Germinal center (tissue), 1 donor: ENCODE measurements at regions not wholly inside any gene's neighbourhood (a gene's known extent, or its start where the extent isn't known, plus 50 kb on each side); places are given as distances from the start of the nearest gene placed in this dataset.
"Not testable (repeated sequence)": the region's sequence is repeated elsewhere in the genome, so short reads cannot be mapped to it uniquely, and the experiment has no call there.

ENCODE experiments used
- DNase-seq: peaks from one replicate; pipeline ENCODE4 v3.0.0; 2012; ENCODE audit warnings: mixed read lengths, low spot score

DNA sequence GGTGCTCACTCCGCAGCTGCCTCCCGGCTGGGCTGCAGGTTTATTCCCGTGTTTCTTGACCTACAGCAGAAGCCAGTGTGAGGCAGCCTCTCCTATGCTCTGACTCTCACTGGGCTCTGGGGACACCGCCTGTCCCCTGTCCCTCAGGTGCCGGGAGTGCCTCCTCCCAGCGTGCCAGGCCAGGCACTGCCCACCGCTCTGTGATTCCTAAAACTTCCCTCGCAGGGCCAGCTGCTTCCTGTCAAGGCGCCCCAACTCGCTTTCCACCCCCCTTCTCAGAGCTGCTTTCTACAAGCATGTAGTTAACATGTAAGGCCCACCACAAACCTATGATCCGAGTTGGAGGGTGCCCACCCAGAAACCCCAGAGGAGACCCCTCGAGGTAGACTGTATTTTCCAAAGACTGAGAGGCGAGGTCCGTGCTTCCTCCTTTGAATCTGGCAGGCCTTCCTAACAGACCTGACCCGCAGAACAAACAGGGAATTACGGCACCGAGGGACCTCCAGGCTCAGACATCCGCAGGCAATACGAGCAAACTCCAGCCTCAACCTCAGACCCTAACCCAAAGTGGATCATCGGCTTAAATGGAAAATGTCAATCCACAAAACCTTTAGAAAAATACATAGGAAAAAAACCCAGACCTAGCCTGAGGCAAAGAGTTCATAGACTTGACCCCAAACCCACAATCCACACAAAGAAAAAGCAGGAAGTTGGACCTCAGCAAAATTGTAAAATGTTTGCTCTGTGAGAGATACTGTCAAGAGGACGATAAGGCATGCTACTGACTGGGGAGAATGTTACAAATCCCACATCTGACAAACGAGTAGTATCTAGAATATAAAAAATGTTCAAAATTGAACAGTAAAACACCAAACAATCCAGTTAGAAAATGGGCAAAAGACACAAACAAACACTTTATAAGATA, 121.3 kb upstream of the IQSEC1 start:
- DNase-seq: no peak

DNA sequence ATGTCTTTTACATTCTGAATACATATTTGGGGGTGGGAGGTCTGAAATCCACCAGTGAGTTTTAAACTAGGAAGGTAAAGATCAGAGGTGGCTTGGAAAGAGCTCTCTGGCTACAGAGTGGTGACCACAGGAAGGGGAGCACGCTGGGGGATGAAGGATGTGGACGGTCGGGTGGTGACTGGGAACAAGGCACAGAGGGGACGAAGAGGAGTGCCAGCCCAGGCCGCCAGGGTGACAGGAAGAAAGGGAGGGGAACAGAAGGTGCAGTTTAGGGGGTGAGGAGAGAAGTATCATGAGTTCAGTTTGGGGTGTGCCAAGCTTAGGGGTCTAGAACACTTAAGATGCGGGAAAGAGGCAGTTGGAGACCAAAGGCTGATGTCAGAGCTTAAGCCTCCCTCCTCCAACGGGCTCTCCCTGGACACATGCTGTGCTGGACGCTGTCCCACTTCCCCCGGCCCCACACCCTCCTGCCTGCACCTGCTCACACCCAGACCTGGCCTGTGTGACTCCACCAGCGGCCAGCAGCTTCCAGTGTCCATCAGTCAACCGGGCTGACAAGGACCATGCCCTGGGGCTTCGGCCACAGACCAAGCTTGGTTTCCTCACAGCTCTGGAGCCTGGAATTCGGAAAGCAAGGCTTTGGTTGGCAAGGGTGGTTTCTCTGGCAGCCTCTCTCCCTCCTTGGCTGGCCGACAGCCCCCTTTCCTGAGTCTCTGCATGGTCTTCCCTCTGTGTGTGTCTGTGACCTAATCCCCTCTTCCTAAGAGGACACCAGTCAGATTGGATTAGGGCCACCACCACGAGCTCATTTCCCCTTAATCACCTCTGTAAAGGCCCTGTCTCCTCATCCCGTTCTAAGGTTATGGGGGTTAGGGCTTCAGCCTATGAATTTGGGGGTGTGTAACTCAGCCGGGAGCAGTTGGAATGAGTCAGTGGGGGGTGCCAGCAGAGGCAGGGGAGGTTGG, 120.4 kb upstream of the IQSEC1 start:
- no peak for DNase-seq

DNA sequence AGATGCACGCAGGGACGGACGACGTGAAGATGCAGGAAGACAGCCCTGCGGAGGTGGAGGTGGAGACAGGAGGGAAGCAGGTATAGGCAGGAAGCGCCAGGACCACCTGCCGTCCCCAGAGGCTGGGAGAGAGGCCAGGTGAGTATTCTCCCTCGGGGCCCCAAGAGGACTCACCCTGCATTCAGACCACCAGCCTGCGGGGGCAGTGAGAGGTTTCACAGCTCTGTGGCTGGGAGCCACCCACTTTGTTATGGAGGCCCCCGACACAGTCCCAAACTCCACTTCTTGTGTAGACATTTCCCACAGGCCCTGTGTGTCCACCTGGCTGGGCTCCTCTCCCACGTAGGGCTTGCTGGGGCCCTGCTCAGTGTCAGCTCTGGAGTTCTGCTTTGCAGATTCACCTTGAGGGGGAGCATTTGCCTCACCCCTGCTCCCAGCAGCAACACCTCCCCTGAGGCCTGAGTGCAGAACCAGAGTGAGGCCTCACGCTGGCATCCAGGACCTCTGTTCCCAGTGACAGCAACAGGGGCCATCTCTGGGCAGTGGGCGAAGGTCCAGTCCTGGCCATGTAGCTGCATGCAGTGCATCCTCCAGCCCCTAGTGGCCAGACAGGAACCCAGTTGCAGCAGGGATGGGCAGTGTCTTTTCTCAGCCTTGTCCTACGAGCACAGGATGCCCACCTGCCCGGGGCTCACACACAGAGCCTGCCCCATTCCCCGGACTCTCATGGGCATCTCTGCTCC, 119.4 kb upstream of the IQSEC1 start:
- no peak for DNase-seq

DNA sequence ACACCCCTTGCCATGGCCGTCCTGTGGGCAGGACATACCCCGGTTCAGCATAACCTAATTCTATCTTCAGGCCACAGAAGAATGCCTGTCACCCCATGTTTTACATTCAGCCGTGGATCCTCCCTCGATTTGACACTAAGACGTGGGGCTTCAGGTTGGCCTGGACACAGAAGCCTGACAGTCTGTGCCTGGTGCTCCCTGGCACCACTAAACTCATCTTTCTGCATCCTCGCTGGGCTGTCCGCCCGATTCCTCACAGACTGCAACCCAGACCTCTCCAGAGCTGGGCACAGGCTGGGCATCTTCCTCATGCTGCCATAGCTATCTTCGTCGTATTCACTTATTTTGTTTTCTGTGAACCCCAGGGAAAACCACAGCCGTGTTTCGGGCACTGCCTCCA, 117.8 kb upstream of the IQSEC1 start:
- no peak for DNase-seq

DNA sequence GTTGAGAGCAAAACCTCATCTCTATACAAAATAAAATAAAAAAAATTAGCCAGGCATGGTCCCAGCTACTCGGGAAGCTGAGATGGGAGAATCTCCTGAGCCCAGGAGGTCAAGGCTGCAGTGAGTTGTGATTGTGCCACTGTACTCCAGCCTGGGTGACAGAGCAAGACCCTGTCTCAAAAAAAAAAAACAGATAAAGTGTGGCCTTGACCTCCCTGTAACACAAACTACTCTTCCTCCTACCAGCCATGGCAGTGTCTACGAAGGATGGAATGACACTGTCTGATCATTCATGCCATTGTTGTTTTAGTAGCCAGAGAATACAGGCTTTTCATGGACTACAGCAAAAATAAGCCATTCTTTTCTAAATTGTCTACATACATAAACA, 117.1 kb upstream of the IQSEC1 start:
- DNase-seq: no peak

DNA sequence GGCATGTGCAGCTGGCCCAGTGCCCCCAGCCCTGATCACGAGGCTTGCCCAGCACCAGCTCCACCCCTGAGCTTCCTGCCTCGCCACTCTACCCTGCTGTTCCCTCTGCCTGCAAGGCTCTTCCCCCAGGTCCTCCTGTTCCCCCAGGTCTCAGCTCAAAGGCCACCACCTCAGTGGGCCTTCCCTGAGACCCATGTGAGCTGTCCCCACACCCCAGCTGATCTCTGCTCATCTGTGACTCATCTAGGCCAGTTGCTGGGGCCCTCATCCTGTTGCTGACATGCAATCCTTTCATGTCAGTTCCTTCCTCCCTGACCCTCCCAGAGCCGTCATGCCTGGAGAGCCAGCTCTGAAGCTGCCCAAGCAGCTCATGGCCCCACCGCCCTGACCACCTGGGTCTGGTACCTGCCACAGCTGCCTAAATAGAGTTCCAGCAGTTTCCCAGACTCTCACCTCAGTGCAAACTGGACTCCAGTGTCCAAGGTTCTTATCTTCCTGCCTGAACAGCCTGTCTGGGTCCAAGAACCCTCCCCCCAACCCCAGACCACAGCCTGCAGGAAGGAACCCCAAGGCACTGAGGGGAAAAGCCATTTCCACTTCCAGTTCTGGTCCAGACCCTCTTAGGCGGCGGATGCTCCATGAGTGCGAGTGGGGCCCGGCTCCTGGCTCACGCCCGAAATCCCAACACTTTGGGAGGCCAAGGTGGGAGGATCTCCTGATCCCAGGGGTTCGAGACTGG, 116.6 kb upstream of the IQSEC1 start:
- DNase-seq: no peak

DNA sequence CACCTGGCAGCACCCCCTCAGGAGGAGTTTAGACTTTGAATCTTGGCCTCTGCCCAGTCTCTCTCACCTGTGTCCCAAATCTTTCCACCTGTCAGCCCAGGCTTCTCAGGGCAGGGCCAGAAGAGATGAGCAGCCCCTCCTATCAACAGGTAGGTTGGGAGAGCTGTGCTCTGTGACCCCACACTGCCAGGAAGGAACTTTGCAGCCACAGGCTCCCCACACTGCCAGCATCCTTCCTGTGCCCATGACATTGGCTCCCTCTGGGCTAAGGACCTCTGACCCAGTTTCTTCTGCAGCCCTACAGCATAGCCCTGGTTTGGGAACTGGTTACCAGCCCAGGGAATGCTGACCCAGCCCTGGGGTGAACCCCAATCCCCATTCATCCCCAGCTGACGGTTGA, 115.7 kb upstream of the IQSEC1 start:
- DNase-seq: no peak

DNA sequence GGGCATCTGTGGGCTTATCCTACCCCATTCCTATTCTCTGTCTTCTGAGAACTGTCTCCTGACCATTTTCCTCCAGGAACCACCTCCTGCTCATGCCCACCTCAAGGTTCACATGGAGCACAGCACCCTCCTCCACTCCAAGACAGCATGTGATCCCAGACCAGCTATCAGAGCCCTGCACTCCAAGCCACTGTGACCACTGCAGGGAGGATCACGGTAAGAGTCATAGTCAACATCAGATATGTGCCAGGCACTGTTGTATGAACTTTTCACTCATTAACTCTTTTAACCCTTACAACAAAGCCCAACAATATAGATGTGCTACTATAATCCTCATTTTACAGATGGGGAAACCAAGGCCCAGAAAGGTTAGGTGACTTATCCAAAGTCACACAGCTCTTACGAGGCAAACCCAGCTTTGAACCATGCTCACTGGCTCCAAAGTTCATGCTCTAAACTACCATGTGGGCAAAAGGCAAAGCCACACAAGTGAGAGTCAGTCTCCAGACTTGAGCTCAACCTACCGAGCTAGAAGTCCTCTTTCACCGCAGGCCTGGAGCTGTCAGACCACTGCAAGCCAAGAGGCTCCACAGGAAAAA, 115.1 kb upstream of the IQSEC1 start:
- no peak for DNase-seq

DNA sequence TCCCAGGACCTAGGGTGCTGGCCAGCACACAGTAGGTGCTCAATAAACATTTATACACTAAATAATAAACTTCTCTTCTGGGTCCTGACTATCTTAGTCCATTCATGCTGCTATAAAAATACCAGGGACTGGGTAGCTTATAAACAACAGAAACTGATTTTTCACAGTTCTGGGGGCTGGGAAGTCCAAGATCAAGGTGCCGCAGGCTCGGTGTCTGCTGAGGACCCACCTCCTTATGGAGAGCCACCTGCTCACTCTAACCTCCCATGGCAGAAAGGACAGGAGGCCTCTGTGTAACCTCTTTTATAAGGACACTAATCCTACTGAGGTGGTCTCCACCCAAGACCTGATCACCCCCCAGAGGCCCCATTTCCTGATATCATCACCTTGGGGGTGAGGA, 114.4 kb upstream of the IQSEC1 start:
- no peak for DNase-seq

DNA sequence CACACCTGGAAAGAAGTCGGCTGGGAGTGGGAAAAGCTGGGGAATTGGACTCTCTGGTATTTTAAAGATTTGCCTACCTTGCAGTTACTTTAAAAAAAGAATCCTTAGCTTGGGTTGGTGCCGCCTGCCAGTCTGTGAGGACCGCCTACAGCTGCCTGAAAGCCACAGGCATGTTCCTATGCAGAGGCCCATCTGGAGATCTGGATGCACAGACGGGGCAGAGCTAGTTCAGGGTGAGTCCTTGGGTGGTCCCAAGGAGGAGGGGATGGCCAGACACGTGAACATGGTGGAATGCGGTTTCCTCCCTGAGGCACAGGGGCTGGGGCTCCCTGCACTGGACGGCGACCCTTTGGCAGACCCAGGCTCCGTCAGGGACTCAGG, 113.2 kb upstream of the IQSEC1 start:
- DNase-seq: no peak

DNA sequence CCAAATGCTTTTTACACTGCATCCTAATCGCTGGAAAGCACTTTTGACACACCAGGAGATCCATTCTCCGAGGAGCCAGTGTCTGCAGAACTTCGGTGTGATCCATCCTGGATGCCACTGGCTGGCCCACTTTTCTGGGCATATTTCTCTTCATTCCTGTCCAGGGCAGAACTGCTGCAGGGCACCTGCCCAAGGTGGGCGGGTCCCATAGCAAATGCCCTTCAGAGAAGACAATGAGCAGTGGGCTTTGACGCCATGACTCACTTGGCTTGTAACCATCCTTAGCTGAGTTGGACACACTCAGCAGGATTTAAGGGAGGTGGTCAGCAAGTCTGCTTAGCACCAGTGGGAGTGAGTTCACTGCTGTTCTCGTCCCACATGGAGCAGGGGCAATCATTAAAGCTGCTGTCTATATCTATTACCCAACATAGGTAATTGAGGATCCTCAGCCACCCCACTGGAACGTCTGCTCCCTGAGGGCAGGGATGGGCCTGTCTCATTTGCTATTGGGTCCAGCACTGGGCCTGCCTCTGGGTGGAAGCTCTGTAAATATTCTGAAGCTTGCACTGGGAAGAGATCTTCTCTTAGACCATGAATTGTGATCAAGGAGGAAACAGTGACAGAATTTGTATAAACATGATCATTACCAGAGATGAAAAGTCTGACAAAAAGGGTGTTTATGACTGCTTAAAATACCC, 112.7 kb upstream of the IQSEC1 start:
- no peak for DNase-seq

DNA sequence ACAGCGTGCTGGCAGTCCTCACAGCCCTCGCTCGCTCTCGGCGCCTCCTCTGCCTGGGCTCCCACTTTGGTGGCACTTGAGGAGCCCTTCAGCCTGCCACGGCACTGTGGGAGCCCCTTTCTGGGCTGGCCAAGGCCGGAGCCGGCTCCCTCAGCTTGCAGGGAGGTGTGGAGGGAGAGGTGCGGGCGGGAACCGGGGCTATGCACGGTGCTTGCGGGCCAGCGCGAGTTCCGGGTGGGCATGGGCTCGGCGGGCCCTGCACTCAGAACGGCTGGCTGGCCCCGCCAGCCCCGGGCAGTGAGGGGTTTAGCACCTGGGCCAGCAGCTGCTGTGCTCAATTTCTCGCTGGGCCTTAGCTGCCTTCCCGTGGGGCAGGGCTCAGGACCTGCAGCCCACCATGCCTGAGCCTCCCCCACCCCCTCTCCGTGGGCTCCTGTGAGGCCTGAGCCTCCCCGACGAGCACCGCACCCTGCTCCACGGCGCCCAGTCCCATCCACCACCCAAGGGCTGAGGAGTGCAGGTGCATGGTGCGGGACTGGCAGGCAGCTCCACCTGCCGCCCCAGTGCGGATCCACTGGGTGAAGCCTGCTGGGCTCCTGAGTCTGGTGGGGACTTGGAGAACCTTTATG, 106.5 kb upstream of the IQSEC1 start:
- not testable (repeated sequence) for DNase-seq

DNA sequence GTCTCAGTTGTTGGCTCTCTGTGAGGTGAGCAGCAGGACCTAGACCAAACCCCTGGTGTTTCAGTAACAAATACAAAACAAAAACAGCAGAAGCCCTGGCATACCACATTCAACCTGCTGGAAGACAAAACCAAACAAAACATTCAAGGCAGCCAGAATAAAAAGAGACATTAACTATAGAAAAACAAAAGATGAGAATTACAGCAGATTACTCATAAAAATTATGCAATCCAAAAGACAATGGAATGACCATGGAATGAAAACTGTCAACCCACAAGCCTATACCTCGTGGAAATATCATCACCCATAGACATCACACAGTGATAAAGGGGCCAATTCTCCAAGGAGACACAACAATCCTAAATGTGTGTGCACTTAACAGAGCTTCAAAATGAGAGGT, 106.0 kb upstream of the IQSEC1 start:
- DNase-seq: no peak

DNA sequence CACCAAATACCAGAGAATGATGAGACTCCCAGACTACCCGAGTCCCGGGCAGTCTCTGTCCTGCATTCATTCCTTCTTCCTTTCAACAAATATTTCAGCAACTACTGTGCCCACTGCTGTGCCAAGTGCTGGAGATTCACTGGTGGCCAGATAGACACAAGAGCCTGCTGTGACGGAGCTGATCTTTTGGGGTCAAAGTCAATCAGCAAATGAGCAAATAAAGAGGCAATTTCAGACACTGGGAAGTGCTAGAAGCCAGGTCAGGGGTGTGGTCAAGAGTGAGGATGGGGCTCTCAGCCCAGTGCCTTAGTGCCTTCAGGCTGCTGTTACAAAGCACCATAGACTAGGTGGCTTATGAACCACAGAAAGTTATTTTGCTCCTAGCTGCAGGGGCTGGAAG, 104.9 kb upstream of the IQSEC1 start:
- no peak for DNase-seq

DNA sequence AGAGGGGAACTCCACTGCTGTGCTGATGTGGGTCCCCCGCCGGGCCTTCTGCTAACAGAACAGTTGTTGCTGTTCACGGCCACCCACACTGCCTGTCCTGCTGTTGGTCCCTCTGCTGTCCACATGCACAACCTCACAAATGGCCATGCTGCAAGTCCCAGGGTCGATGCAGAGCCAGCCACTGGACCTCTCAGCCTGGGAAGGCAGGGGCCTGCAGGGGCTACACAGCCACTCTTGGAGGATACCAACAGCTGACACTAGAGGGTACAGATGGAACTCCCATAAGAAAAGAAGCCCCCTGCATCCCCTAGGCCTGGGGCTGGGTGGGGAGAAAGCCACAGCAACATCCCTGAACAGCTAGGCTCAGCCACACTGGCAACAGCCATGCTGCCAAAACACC, 104.4 kb upstream of the IQSEC1 start:
- DNase-seq: no peak

DNA sequence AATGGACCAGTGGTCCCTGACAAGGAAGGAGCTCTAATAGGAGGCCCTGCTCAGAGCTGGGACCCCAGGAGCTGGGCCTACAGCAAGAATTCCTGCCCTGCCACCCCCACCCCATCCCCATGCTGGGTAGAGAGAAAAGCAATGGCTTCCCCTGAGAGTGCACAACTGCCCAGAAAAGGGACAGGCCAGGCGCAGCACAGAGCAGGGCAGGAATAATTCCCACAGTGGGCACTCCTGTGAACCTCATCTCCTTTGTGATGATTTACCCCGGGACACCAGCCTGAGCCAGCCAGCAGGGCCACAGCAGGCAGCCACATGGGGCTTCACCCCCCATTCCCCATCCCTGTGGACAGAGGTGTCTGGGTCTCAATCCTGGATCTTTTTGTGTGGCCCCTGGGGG, 104.0 kb upstream of the IQSEC1 start:
- no peak for DNase-seq

DNA sequence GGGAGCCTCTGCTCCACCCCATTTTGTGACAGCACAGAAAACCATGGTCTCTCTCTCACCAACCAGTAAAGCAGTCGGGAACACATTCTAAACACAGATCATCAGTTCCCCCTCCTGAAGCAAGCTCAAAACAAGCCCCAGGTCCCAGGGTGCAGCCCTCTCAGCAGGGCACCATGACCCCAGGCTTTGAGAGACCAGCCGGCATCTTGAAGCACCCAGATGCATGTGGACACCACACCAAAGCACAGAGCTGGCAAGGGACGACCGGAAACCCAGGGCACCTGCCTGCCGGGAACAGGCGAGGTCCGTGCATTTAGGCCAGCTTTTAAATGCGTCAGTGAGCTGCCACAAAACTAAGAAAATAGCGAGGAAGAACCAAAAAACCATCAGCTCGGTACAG, 103.2 kb upstream of the IQSEC1 start:
- DNase-seq: no peak

DNA sequence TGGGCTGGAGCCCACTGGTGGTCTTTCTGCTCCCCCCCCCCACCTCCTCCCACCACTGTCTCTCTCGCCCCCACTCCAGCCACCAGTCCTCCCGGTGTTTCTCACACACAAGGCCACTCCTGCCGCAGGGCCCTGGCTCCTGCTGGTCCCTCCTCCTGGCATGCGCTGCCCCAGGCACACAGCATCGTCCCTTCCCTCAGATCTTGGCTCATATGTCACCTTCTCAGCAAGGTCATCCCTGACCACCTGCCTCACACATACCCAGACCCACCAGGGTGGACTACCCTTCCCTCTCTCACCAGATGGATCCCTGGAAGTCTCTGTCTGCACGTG, 101.5 kb upstream of the IQSEC1 start:
- no peak for DNase-seq

DNA sequence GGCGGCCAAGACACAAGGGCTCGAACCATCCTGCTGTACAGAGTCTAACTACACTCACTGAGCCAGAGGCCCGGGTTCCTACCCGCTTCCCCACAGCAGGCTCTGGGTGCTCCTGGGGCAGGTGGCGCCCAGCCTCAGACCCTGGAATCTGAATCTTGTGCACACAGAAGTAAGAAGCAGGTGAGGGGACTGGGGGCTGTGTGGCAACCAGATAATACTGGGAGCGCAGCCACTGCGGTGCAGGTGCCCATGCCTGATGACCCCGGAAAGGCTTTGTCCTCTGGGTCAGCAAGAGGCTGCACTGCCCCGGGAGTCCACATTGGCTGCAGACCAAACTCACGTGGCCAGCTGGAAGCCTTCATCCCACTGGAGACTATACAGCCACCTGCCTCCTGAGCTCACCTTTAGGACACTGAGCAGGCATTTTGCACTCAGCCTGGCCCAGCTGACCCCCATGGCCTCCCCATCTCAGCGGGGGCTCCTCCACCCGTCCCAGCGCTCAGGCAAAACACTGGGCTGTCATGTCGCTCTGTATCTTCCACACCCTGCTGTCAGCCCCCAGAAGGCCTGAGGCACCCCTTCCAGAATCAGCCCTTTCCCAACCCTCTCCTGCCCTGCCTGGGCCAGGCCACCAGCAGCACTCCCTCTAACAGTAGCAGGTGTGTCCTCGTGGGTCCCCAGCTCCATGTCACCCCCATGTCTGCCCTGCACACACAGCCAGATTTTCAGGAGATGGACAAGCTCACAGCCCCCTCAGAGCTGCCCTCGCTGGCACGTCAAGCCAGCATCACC, 101.0 kb upstream of the IQSEC1 start:
- no peak for DNase-seq
